Upper lobe of left lung (tissue), 4 donors: ENCODE measurements at regions not wholly inside any gene's neighbourhood (a gene's known extent, or its start where the extent isn't known, plus 50 kb on each side); places are given as distances from the start of the nearest gene placed in this dataset.

Experiments used
- CTCF ChIP-seq, 6 experiments: fragments of 450-650 bp in 4 of 6; fragments of 200-600 bp in 2 of 6; sonication (generic) in 2 of 6; IDR thresholded peaks; one replicate each; pipeline ENCODE4 v1.5.1; 2016 to 2019; ENCODE audit warnings: antibody characterized with exemption in 6 of 6
- EP300 ChIP-seq, 4 donors: sonication (generic); formaldehyde crosslinking; IDR thresholded peaks; one replicate each; pipeline ENCODE4 v1.5.1; 2017; ENCODE audit warnings: antibody characterized with exemption in 4 of 4, control low read depth in 2 of 4
- POLR2A ChIP-seq, 4 donors: fragments of 450-650 bp; IDR thresholded peaks; one replicate each; pipeline ENCODE4 v1.5.1; 2016 to 2017; ENCODE audit warnings: antibody characterized with exemption in 4 of 4, mild to moderate bottlenecking in 2 of 4

- TF ChIP-seq POLR2A (IDR thresholded peaks at IDR 0.05): no peak
- TF ChIP-seq EP300 (IDR thresholded peaks at IDR 0.05): no peak
- no peak for TF ChIP-seq CTCF (IDR thresholded peaks at IDR 0.05)
Measured at GRCh38 chr15:37856109-37856508, 78.3 kb upstream of the TMCO5A start.
